Activated B cell treated with CpG ODN at 0.5 μM for 24 hours (primary cell): ENCODE measurements at regions not wholly inside any gene's neighbourhood (a gene's known extent, or its start where the extent isn't known, plus 50 kb on each side); places are given as distances from the start of the nearest gene placed in this dataset.

Source experiments
- ATAC-seq: fragments of 200-7000 bp; cut with Tn5 transposase; one replicate; pipeline ENCODE4 v1.10.0; 2021; ENCODE audit warnings: low read depth, mild to moderate bottlenecking, moderate library complexity
- CTCF ChIA-PET: fragments of 350-600 bp; sonication (Branson Sonifier 250); formaldehyde crosslinking; loops from one replicate; lab custom pipeline; 2021; ENCODE audit warnings: antibody characterized with exemption; lab: Charles Lee
- POLR2A ChIA-PET: fragments of 350-600 bp; sonication (Branson Sonifier 250); formaldehyde crosslinking; loops from one replicate; lab custom pipeline; 2021; ENCODE audit warnings: antibody characterized with exemption; lab: Charles Lee
- DNase-seq: peaks from one replicate; pipeline ENCODE4 v3.0.0; 2022
- H3K27ac Mint-ChIP-seq: one replicate; pipeline ENCODE4 v1.8.0; 2020; ENCODE audit warnings: mixed read lengths
- H3K27me3 Mint-ChIP-seq: one replicate; pipeline ENCODE4 v1.8.0; 2021; ENCODE audit warnings: mixed read lengths
- H3K36me3 Mint-ChIP-seq: one replicate; pipeline ENCODE4 v1.8.0; 2021; ENCODE audit warnings: low read depth, mixed read lengths
- H3K4me1 Mint-ChIP-seq: one replicate; pipeline ENCODE4 v1.8.0; 2021; ENCODE audit warnings: mixed read lengths
- H3K4me3 Mint-ChIP-seq: one replicate; pipeline ENCODE4 v1.8.0; 2020; ENCODE audit warnings: mild to moderate bottlenecking, mixed read lengths
- H3K9me3 Mint-ChIP-seq: one replicate; pipeline ENCODE4 v1.8.0; 2020; ENCODE audit warnings: mixed read lengths
- CTCF ChIP-seq: fragments of 200-600 bp; IDR thresholded peaks from one replicate; pipeline ENCODE4 v1.8.0; 2022; ENCODE audit warnings: antibody characterized with exemption, mild to moderate bottlenecking
- intact Hi-C: fragments of 100-400 bp; cut with micrococcal nuclease; formaldehyde crosslinking; loops from one replicate; pipeline ENCODE4 v1.15.1; 2024

DNA sequence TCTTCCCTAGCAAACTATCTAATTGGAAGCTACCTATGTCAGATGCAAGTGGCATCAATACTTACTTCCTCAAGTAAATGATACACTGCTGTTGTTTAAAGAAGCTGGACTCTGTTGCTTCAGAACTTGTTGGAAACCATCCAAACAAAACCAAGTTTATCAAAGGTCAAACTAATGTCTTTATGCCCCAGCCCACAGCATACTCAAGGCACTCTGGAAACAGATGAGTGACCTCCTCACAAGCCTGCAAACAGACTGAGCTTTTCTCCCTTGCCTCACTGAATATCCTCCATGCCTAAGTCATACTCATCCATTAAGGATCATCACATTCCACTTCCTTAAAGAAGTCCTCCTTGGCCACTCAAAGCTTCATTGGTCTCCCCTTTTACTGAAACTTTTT, 107.4 kb upstream of the ACP3 start:
- POLR2A ChIA-PET, result no interaction called here
- Mint-ChIP-seq H3K36me3 (no peaks in the 10 kb centered on the region), H3K9me3 (no peaks in the 10 kb centered on the region), H3K27me3 (peaks cover 8% of the 10 kb centered on the region), H3K4me3 (no peak overlapping the region), H3K4me1 (no peaks in the 10 kb centered on the region), H3K27ac (no peak overlapping the region)
- CTCF ChIA-PET, result interaction anchor here (1.6 kb wide), 1 partner anchor 9 kb away, joined by 3 read pairs; no protein-coding TSS in a partner anchor
- TF ChIP-seq CTCF, result no peak
- DNase-seq, result no peak
- intact Hi-C loops, result no loop called here
- no peak for ATAC-seq

DNA sequence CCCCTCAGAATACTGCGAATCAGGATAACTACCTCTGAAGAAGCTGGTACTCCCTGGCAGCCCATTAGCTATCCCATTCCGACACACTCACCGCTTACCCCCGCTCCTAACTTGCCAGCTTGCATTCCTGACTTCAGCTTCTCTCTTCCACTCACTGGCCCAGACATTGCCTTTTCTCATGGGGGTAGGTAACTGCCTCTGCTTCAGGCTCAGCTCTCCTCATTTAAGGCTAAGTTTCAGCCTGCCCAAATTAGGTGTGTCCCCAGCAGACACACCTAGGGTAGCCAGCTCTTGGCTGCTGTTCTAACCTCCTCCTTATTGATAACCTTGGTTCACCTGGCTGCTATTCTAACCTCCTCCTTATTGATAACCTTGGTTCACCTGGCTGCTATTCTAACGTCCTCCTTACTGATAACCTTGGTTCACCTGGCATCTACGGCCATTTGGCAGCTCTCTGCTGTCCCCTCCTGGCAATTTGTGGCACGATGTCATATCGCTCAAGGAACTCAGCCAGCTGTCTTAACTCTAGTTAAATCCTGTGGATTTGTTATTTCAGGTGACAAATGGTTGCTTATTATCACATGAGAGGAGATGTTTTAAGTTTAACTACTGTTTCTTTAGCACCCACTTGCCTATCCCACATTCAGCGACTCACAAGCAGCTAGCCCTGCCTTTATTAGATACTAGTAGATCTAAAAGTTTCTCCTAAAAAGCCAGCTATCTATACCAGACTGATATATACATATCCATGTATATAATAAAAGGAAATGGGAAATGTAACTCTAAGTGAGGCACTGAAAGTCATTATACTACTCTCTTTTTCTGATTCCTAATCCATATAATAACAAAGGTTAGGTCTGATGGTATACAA, 106.5 kb upstream of the ACP3 start:
- Mint-ChIP-seq H3K36me3 (no peaks in the 10 kb centered on the region), H3K27me3 (peaks cover 8% of the 10 kb centered on the region), H3K9me3 (no peaks in the 10 kb centered on the region), H3K4me1 (no peaks in the 10 kb centered on the region), H3K4me3 (no peak overlapping the region), H3K27ac (no peak overlapping the region)
- DNase-seq (no peak), ATAC-seq (no peak)
- POLR2A ChIA-PET, result no interaction called here
- no peak for TF ChIP-seq CTCF
- intact Hi-C loops, result no loop called here
- CTCF ChIA-PET, result interaction anchor here (1.6 kb wide), 1 partner anchor 10 kb away, joined by 3 read pairs; no protein-coding TSS in a partner anchor

DNA sequence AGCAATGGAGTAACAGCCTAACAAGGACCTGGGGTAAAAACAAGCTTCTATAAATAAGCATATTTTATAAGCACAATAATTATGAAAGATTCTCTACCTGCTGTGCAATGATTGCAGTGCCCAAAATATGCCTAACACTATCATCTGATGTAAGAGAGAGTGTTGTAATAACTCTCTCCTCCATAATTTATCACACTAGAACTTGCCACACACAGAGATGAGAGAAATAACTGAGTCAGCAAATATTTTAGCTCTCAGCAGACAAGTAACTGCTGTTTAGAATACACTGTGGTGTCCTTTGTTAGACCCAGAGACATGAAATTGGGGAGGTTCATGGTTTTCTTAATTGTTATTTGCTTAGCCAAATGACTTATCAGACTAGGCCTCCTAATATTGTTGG, 105.3 kb upstream of the ACP3 start:
- TF ChIP-seq CTCF, result no peak
- intact Hi-C loops, result no loop called here
- no peak for DNase-seq
- Mint-ChIP-seq H3K27ac (no peak overlapping the region), H3K27me3 (peaks cover 8% of the 10 kb centered on the region), H3K9me3 (no peaks in the 10 kb centered on the region), H3K36me3 (no peaks in the 10 kb centered on the region), H3K4me1 (no peaks in the 10 kb centered on the region), H3K4me3 (no peak overlapping the region)
- ATAC-seq, result no peak
- CTCF ChIA-PET, result no interaction called here
- POLR2A ChIA-PET, result no interaction called here

GRCh38 chr3:132218817-132219755, 98.1 kb upstream of the ACP3 start:
- no peak overlapping the region for H3K27ac Mint-ChIP-seq
- intact Hi-C loops, result no loop called here
- POLR2A ChIA-PET, result no interaction called here

More at GRCh38 chr3:132218817-132219755, 98.1 kb upstream of the ACP3 start:
- CTCF ChIA-PET, result no interaction called here
- Mint-ChIP-seq H3K4me1 (no peaks in the 10 kb centered on the region), H3K4me3 (no peak overlapping the region), H3K9me3 (no peaks in the 10 kb centered on the region), H3K27me3 (no peaks in the 10 kb centered on the region), H3K36me3 (no peaks in the 10 kb centered on the region)
- TF ChIP-seq CTCF, result no peak
- ATAC-seq, result no peak
- no peak for DNase-seq
